Endothelial cell of umbilical vein (primary cell): ENCODE measurements at regions not wholly inside any gene's neighbourhood (a gene's known extent, or its start where the extent isn't known, plus 50 kb on each side); places are given as distances from the start of the nearest gene placed in this dataset.

ENCODE experiments used
- BruUV-seq: library from RNA; stranded (reverse); fragments of 400-500 nt; replicated peaks from 2 replicates; lab custom pipeline; 2021; lab: Mats Ljungman, UMichigan
- CTCF ChIA-PET: fragments of 300-600, 350-600 bp; sonication (Branson Sonifier 250); formaldehyde crosslinking; loops from one replicate; lab custom pipeline; 2021; ENCODE audit warnings: antibody characterized with exemption, inconsistent platforms; lab: Charles Lee
- POLR2A ChIA-PET: fragments of 300-600, 350-600 bp; sonication (Branson Sonifier 250); formaldehyde crosslinking; loops from one replicate; lab custom pipeline; 2021; ENCODE audit warnings: antibody characterized with exemption, inconsistent platforms; lab: Charles Lee
- DNase-seq: peaks from one replicate; pipeline ENCODE4 v3.0.0-alpha.2; 2011; ENCODE audit warnings: low read depth, low spot score
- FAIRE-seq: peaks from 2 replicates; lab custom pipeline; 2011; peaks lifted over from hg19 to GRCh38; lab: Jason Lieb, UNC
- H2AFZ ChIP-seq: 2 replicates; pipeline ENCODE4 v1.6.0; 2012; ENCODE audit warnings: low read depth, low read length, control low read depth, inconsistent platforms
- H3K27ac ChIP-seq: 2 replicates; pipeline ENCODE4 v1.5.1; 2011; ENCODE audit warnings: low read depth, mild to moderate bottlenecking, control low read depth, low read length, moderate library complexity; ENCODE audit not compliant: insufficient read depth
- H3K27me3 ChIP-seq, 2 experiments: 2 replicates each; pipeline versions ENCODE4 v1.6.0 to v1.6.1; 2011; ENCODE audit warnings: low read length in 2 of 2, mixed read lengths in 1 of 2; ENCODE audit not compliant: control insufficient read depth in 2 of 2, insufficient read depth in 2 of 2
- H3K36me3 ChIP-seq, 2 experiments: 2 replicates in 1 of 2; 3 replicates in 1 of 2; pipeline ENCODE4 v1.5.1; 2011; ENCODE audit warnings: low read length in 2 of 2, mild to moderate bottlenecking in 1 of 2, moderate library complexity in 1 of 2; ENCODE audit not compliant: control insufficient read depth in 2 of 2, insufficient read depth in 2 of 2; ENCODE audit errors: extremely low read depth in 1 of 2
- H3K4me1 ChIP-seq: 3 replicates; pipeline ENCODE4 v1.5.1; 2011; ENCODE audit warnings: mild to moderate bottlenecking, low read length; ENCODE audit not compliant: control insufficient read depth, insufficient read depth; ENCODE audit errors: extremely low read depth
- H3K4me2 ChIP-seq: 2 replicates; pipeline ENCODE4 v1.6.1; 2011; ENCODE audit warnings: low read length, control low read depth, mixed read lengths; ENCODE audit not compliant: insufficient read depth
- H3K4me3 ChIP-seq, 3 experiments: fragments of 200-600 bp in 1 of 3; sonication (generic), shearing (Covaris generic) in 1 of 3; replicated peaks in 1 of 3; 2 replicates each; pipeline ENCODE4 v1.5.1; 2011 to 2016; ENCODE audit warnings: control low read depth in 3 of 3, low read length in 3 of 3, mild to moderate bottlenecking in 2 of 3, inconsistent platforms in 1 of 3, low read depth in 1 of 3, moderate library complexity in 1 of 3; ENCODE audit not compliant: insufficient read depth in 1 of 3
- H3K79me2 ChIP-seq: 2 replicates; pipeline ENCODE4 v1.6.0; 2012; ENCODE audit warnings: low read length, inconsistent platforms; ENCODE audit not compliant: control insufficient read depth, insufficient read depth
- H3K9ac ChIP-seq: replicated peaks from 2 replicates; pipeline ENCODE3; 2011; ENCODE audit warnings: low read length, control low read depth; ENCODE audit not compliant: insufficient read depth; ENCODE audit errors: extremely low read depth
- H3K9me1 ChIP-seq: replicated peaks from 3 replicates; pipeline ENCODE4 v1.6.0; 2011; ENCODE audit warnings: mild to moderate bottlenecking, low read length; ENCODE audit not compliant: control insufficient read depth, insufficient read depth; ENCODE audit errors: extremely low read depth
- H3K9me3 ChIP-seq: replicated peaks from 2 replicates; pipeline ENCODE4 v1.5.1; 2012; ENCODE audit warnings: low read length, inconsistent platforms; ENCODE audit not compliant: control insufficient read depth, insufficient read depth
- H4K20me1 ChIP-seq: replicated peaks from 2 replicates; pipeline ENCODE3; 2011; ENCODE audit warnings: mild to moderate bottlenecking, low read length; ENCODE audit not compliant: control insufficient read depth, insufficient read depth; ENCODE audit errors: extremely low read depth
- EZH2 ChIP-seq: IDR thresholded peaks from 2 replicates; pipeline ENCODE4 v1.6.1; 2012; ENCODE audit warnings: borderline replicate concordance, low read depth, mild to moderate bottlenecking, moderate library complexity, low read length, inconsistent platforms; ENCODE audit not compliant: severe bottlenecking
- FOS ChIP-seq: IDR thresholded peaks from 2 replicates; pipeline ENCODE4 v1.6.1; 2011; ENCODE audit warnings: mild to moderate bottlenecking, low read length, moderate library complexity, borderline replicate concordance; ENCODE audit not compliant: insufficient read depth
- GATA2 ChIP-seq: IDR thresholded peaks from 2 replicates; pipeline ENCODE4 v1.7.0; 2011; ENCODE audit warnings: low read depth, mild to moderate bottlenecking, moderate library complexity, mixed read lengths, low read length; ENCODE audit not compliant: insufficient read length, insufficient read depth
- JUN ChIP-seq: IDR thresholded peaks from 2 replicates; pipeline ENCODE4 v1.6.1; 2011; ENCODE audit warnings: borderline replicate concordance, low read depth; ENCODE audit not compliant: insufficient read length, insufficient read depth
- MYC ChIP-seq: IDR thresholded peaks from one replicate; pipeline ENCODE4 v1.6.1; 2011; ENCODE audit warnings: mild to moderate bottlenecking, low read depth, low read length
- POLR2A ChIP-seq: IDR thresholded peaks from 2 replicates; pipeline ENCODE4 v1.6.1; 2012; ENCODE audit warnings: low read depth, mild to moderate bottlenecking, control low read depth, low read length
- POLR2AphosphoS5 ChIP-seq: IDR thresholded peaks from 2 replicates; pipeline ENCODE4 v1.6.1; 2012; ENCODE audit warnings: low read depth, mild to moderate bottlenecking, control low read depth, low read length, moderate library complexity; ENCODE audit not compliant: insufficient read depth
- dilution Hi-C: fragments of 300-500 bp; cut with MboI; formaldehyde crosslinking; loops from one replicate; pipeline ENCODE4 v1.15.0; 2019; ENCODE audit warnings: low sequenced_read_pairs; ENCODE audit not compliant: extremely low pct_ligation_motif_present
- intact Hi-C: fragments of 100-400 bp; cut with micrococcal nuclease; formaldehyde crosslinking; loops from one replicate; pipeline ENCODE4 v1.10.0; 2022
- TF ChIP-seq, protein P1 (sequence below), 2 donors: IDR thresholded peaks; 1 replicate in 1 of 2; 2 replicates in 1 of 2; pipeline ENCODE4 v1.5.1; 2011; ENCODE audit warnings: low read length in 2 of 2, mild to moderate bottlenecking in 2 of 2, moderate library complexity in 2 of 2, control low read depth in 1 of 2, inconsistent platforms in 1 of 2, low read depth in 1 of 2; ENCODE audit not compliant: insufficient read depth in 1 of 2; ENCODE audit errors: extremely low read depth in 1 of 2
- TF ChIP-seq, protein P2 (sequence below): IDR thresholded peaks from 2 replicates; pipeline ENCODE4 v1.6.1; 2011; ENCODE audit not compliant: insufficient read depth, insufficient read length

DNA sequence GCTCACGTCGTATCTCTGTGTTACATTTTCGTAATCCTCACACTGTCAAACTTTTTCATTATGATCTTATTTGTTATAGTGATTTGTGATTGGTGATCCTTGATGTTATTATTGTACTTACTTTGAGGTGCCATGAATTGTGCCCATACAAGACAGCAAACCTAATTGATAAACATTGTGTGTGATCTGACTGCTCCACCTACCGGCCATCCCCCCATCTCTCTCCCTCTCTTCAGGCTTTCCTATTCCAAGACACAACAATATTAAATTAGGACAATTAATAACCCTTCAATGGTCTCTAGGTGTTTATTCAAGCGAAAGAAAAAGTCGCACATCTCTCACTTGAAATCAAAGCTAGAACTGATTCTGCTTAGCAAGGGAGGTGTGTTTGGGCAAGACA lies 349.3 kb downstream of the RBM26 start:
- no peaks in the 10 kb centered on the region for H3K79me2 ChIP-seq
- ChIA-PET POLR2A (no interaction called here), CTCF (interaction anchor here (0.9 to 1.0 kb wide), 2 partner anchors 22 to 816 kb away, joined by 3 read pairs; no protein-coding TSS in a partner anchor)
- H4K20me1 ChIP-seq: no peaks in the 10 kb centered on the region
- H3K4me2 ChIP-seq: no peak overlapping the region
- TF ChIP-seq POLR2A (no peak), EZH2 (no peak), POLR2AphosphoS5 (no peak), JUN (no peak), MYC (no peak)
- H3K9me1 ChIP-seq: no peaks in the 10 kb centered on the region
- dilution Hi-C loops: no loop called here
- no peak overlapping the region for H3K4me3 ChIP-seq
- H3K36me3 ChIP-seq: no peaks in the 10 kb centered on the region
- no peak overlapping the region for H3K9ac ChIP-seq
- no peaks in the 10 kb centered on the region for H3K27me3 ChIP-seq
- DNase-seq: no peak
- no TSS peak for BruUV-seq
- H3K9me3 ChIP-seq: no peaks in the 10 kb centered on the region
- H2AFZ ChIP-seq: no peak overlapping the region
- intact Hi-C loops: loop anchor here (5.0 kb wide), 1 partner anchor 919 kb away; no protein-coding TSS in a partner anchor
- H3K4me1 ChIP-seq: no peaks in the 10 kb centered on the region
- H3K27ac ChIP-seq: no peak overlapping the region
- FAIRE-seq: no peak

DNA sequence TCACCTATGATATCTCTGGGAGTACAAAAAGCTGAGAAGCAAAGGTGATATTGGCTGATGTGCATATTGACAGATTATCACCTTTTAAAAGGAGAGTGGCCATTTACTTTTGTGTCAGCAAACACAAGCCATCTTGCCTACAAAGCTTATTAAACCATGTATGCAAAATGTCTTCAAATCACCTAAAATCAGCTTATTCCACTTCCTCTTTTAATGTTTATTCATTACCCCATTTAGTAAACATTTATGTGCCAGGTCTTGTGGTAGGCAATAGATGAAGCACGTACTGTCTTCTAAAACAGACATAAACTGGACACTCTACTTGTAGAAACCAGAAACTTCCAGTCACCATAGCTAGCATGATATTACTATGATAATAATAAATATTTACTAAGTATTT lies 354.6 kb downstream of the RBM26 start:
- Histone ChIP-seq H3K4me1 (no peaks in the 10 kb centered on the region), H3K36me3 (no peaks in the 10 kb centered on the region), H3K4me2 (no peak overlapping the region), H2AFZ (no peak overlapping the region), H3K4me3 (no peak overlapping the region), H3K79me2 (no peaks in the 10 kb centered on the region), H3K9ac (no peak overlapping the region), H4K20me1 (no peaks in the 10 kb centered on the region), H3K9me3 (no peaks in the 10 kb centered on the region), H3K9me1 (no peaks in the 10 kb centered on the region), H3K27ac (no peak overlapping the region), H3K27me3 (no peaks in the 10 kb centered on the region)
- intact Hi-C loops: no loop called here
- no peak for DNase-seq
- dilution Hi-C loops: no loop called here
- no TSS peak for BruUV-seq
- POLR2A ChIA-PET: no interaction called here
- TF ChIP-seq, protein P1, sequence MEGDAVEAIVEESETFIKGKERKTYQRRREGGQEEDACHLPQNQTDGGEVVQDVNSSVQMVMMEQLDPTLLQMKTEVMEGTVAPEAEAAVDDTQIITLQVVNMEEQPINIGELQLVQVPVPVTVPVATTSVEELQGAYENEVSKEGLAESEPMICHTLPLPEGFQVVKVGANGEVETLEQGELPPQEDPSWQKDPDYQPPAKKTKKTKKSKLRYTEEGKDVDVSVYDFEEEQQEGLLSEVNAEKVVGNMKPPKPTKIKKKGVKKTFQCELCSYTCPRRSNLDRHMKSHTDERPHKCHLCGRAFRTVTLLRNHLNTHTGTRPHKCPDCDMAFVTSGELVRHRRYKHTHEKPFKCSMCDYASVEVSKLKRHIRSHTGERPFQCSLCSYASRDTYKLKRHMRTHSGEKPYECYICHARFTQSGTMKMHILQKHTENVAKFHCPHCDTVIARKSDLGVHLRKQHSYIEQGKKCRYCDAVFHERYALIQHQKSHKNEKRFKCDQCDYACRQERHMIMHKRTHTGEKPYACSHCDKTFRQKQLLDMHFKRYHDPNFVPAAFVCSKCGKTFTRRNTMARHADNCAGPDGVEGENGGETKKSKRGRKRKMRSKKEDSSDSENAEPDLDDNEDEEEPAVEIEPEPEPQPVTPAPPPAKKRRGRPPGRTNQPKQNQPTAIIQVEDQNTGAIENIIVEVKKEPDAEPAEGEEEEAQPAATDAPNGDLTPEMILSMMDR (IDR thresholded peaks at IDR 0.05; ENCODE audit: extremely low read depth in 1 of 2, insufficient read depth in 1 of 2, low read depth in 1 of 2, low read length in 2 of 2): no peak
- TF ChIP-seq POLR2AphosphoS5 (no peak), GATA2 (no peak), POLR2A (no peak), FOS (no peak), EZH2 (no peak), JUN (no peak), MYC (no peak)
- TF ChIP-seq, protein P2, sequence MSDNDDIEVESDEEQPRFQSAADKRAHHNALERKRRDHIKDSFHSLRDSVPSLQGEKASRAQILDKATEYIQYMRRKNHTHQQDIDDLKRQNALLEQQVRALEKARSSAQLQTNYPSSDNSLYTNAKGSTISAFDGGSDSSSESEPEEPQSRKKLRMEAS: no peak
- CTCF ChIA-PET: interaction anchor here (1.4 kb wide), 1 partner anchor 73 kb away, joined by 3 read pairs; no protein-coding TSS in a partner anchor
- FAIRE-seq: no peak
